ENCODE measurements at regions not wholly inside any gene's neighbourhood (a gene's known extent, or its start where the extent isn't known, plus 50 kb on each side); places are given as distances from the start of the nearest gene placed in this dataset.

GRCh38 chr3:106729481-106729880, 647.8 kb upstream of the CCDC54 start:
- TF ChIP-seq POLR2AphosphoS5 (IDR thresholded peaks at IDR 0.05) = no peak
- no peak for TF ChIP-seq POLR2A (IDR thresholded peaks at IDR 0.05)

Measured in upper lobe of left lung (tissue), 4 donors.